AG04449 (cell line): ENCODE measurements at regions not wholly inside any gene's neighbourhood (a gene's known extent, or its start where the extent isn't known, plus 50 kb on each side); places are given as distances from the start of the nearest gene placed in this dataset.

ENCODE experiments used
- CTCF ChIA-PET: fragments of 350-600 bp; formaldehyde crosslinking; extraction: SDS; loops from one replicate; lab custom pipeline; 2021; ENCODE audit warnings: antibody characterized with exemption; lab: Yijun Ruan, JAX
- POLR2A ChIA-PET: fragments of 400-600, 350-600 bp; formaldehyde crosslinking; extraction: SDS; loops from one replicate; lab custom pipeline; 2020; ENCODE audit warnings: antibody characterized with exemption, inconsistent platforms; lab: Yijun Ruan, JAX
- DNase-seq: peaks from one replicate; pipeline ENCODE4 v3.0.0-alpha.2; 2010; ENCODE audit warnings: low read depth, low spot score
- H3K4me3 ChIP-seq: 2 replicates; pipeline ENCODE4 v1.5.1; 2011; ENCODE audit warnings: low read depth, mild to moderate bottlenecking, control low read depth, low read length
- TF ChIP-seq, protein P1 (sequence below): IDR thresholded peaks from one replicate; pipeline ENCODE4 v1.5.1; 2011; ENCODE audit warnings: mild to moderate bottlenecking, moderate library complexity, low read length, control low read depth, inconsistent platforms; ENCODE audit not compliant: insufficient read depth; ENCODE audit errors: missing control alignments

- DNase-seq = no peak
- POLR2A ChIA-PET = no interaction called here
- no peak overlapping the region for H3K4me3 ChIP-seq
- TF ChIP-seq, protein P1, sequence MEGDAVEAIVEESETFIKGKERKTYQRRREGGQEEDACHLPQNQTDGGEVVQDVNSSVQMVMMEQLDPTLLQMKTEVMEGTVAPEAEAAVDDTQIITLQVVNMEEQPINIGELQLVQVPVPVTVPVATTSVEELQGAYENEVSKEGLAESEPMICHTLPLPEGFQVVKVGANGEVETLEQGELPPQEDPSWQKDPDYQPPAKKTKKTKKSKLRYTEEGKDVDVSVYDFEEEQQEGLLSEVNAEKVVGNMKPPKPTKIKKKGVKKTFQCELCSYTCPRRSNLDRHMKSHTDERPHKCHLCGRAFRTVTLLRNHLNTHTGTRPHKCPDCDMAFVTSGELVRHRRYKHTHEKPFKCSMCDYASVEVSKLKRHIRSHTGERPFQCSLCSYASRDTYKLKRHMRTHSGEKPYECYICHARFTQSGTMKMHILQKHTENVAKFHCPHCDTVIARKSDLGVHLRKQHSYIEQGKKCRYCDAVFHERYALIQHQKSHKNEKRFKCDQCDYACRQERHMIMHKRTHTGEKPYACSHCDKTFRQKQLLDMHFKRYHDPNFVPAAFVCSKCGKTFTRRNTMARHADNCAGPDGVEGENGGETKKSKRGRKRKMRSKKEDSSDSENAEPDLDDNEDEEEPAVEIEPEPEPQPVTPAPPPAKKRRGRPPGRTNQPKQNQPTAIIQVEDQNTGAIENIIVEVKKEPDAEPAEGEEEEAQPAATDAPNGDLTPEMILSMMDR = no peak
- CTCF ChIA-PET = no interaction called here
These were observed 283.1 kb upstream of the SPANXN4 start for GRCh38 chrX:142742581-142742980.

DNA sequence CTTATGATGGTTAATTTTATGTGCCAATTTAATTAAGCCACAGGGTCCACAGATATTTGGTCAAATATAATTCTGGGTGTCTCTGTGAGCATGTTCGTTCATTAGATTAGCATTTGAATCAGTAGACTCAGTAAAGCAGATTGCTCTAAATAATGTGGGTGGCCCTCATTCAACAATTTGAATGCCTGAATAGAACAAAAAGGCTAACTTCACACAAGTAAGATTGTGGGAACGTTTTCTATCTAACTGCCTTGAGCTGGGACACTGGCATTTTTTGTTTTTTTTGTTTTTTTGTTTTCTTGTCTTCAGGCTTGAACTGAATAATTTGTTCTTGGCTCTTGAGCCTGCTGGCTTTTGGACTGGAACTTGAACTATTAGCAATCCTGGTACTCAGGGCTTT, 292.4 kb upstream of the SPANXN4 start:
- DNase-seq = no peak
- TF ChIP-seq, protein P1 = no peak
- CTCF ChIA-PET = no interaction called here

GRCh38 chrX:142711796-142712290, 313.9 kb upstream of the SPANXN4 start:
- no peak for DNase-seq
- ChIA-PET POLR2A (no interaction called here), CTCF (no interaction called here)
- TF ChIP-seq, protein P1 = no peak
- no peak overlapping the region for H3K4me3 ChIP-seq

More for the DNA sequence above, 292.4 kb upstream of the SPANXN4 start:
- no peak overlapping the region for H3K4me3 ChIP-seq
- POLR2A ChIA-PET = no interaction called here

GRCh38 chrX:142702749-142703148, 323.0 kb upstream of the SPANXN4 start:
- TF ChIP-seq, protein P1 = no peak

DNA sequence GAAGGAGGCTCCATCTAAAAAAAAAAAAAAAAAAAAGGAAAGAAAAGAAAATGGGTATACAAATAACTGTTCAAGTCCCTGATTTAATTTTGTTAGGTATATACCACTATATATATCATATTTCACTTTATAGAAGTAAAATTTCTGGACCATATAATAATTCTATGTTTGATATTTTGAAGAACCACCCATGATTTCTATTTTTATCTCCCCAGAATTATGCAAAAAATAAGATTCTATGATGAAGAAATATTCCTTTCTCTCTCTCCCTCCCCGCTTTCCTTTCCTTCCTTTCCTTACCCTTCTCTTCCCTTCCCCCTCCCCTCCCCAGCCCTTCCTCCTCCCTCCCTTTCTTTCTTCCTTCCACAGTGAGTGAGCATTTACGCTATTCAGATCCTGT, 337.5 kb upstream of the SPANXN4 start:
- H3K4me3 ChIP-seq = no peak overlapping the region
- ChIA-PET CTCF (no interaction called here), POLR2A (no interaction called here)
- DNase-seq = no peak
- TF ChIP-seq, protein P1 = no peak

More at GRCh38 chrX:142702749-142703148, 323.0 kb upstream of the SPANXN4 start:
- H3K4me3 ChIP-seq = no peak overlapping the region
- ChIA-PET CTCF (no interaction called here), POLR2A (interaction anchor here (0.6 kb wide), 1 partner anchor 114 kb away, joined by 3 read pairs; no protein-coding TSS in a partner anchor)
- DNase-seq = no peak

DNA sequence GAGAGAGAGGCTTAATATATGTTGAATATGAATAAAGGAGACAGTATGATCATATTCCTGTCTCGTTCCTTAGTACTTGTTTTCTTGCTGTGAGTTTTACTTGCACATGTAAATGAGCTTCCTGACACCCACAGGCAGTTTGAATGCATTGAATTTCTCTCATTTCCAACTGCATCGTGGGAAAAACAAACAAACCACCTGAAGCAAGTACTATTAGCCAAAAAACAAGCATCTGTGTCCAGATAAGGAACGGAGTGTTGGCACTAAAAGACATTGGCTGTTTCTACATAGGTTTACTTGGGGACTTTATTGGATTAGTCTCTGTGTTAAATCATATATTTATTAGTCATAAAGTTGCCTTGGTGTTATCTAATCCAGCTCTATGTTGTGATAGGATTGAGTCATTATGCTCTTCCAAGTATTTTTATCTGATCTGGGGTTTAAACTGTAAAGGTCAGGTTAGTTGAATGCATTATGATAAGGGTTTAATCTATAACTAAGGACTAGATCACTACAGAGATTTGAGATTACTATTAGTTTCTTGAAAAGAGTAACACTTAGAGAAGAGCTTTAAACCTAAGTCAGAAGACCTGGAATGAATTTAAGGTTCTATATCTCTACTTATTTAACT, 339.0 kb upstream of the SPANXN4 start:
- DNase-seq = no peak
- CTCF ChIA-PET = no interaction called here
- TF ChIP-seq, protein P1 = no peak
- POLR2A ChIA-PET = no interaction called here
- H3K4me3 ChIP-seq = no peak overlapping the region
